Posterior vena cava (tissue), 2 donors: ENCODE measurements at regions not wholly inside any gene's neighbourhood (a gene's known extent, or its start where the extent isn't known, plus 50 kb on each side); places are given as distances from the start of the nearest gene placed in this dataset.

Experiments
- DNase-seq: peaks from one replicate; pipeline ENCODE4 v3.0.0-alpha.2; 2020; ENCODE audit warnings: low spot score
- intact Hi-C, 2 donors: fragments of 100-400 bp; cut with DNase I; formaldehyde crosslinking; loops; one replicate each; pipeline versions ENCODE4 v1.14.1 to v1.14.2; 2022 to 2023
- donor health status: DM: yes; HTN: yes; CAD: no.
- donor health status: DM: yes; HTN: yes; CAD: no.

- intact Hi-C loops = no loop called here
- no peak for DNase-seq
Measured at GRCh38 chr3:127339016-127339415, 51.2 kb upstream of the PRR20G start.

DNA sequence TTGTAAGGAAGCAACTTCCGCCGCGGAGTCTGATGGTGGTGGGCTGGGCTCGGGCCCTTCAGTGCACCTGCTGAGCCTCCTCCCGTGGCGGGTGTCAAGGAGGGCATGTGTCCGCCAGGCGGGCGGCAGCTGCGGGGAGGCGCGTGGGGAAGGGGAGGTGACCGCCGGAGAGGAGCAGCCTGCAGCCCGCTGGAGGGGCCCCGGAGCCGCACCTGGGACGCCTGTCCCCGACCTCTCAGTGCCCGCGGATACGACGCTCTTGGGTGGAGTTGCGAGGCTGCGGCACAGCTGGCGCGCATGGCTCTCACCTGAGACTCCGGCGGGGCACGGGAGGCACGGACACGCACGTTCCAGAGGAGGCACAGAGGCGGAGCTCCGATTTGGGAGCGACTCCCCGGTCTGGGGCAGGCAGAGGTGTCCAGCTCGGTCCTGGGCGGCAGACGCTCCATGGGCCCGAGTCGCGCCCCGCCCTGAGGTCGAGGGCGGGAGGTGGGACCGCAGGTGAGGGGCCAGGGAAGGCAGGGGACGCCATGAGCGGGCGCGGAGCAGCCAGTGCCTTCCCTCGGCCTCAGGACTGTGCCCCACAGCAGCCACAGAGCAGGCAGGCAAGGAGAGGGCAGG, 50.2 kb upstream of the PRR20G start:
- DNase-seq = no peak
- intact Hi-C loops = no loop called here
